Choroid plexus epithelial cell (primary cell): ENCODE measurements at regions not wholly inside any gene's neighbourhood (a gene's known extent, or its start where the extent isn't known, plus 50 kb on each side); places are given as distances from the start of the nearest gene placed in this dataset.
"Not testable (repeated sequence)": the region's sequence is repeated elsewhere in the genome, so short reads cannot be mapped to it uniquely, and the experiment has no call there.

ENCODE experiments used
- DNase-seq: peaks from one replicate; pipeline ENCODE4 v3.0.0-alpha.2; 2010; ENCODE audit warnings: low read depth
- H3K4me3 ChIP-seq: 2 replicates; pipeline ENCODE4 v1.5.1; 2011; ENCODE audit warnings: low read depth, mild to moderate bottlenecking, control low read depth, low read length, moderate library complexity
- CTCF ChIP-seq: conservative IDR thresholded peaks from 2 replicates; pipeline ENCODE4 v1.5.1; 2011; ENCODE audit warnings: low read depth, mild to moderate bottlenecking, control low read depth, inconsistent platforms, low read length, moderate library complexity

- no peak overlapping the region for H3K4me3 ChIP-seq
- no peak for TF ChIP-seq CTCF
- DNase-seq, result no peak
Observed at GRCh38 chr6:139955366-139956155, 581.1 kb upstream of the CITED2 start.

- H3K4me3 ChIP-seq, result no peak overlapping the region
- no peak for TF ChIP-seq CTCF
- no peak for DNase-seq
Observed at GRCh38 chr6:139954463-139955071, 580.1 kb upstream of the CITED2 start.

GRCh38 chr6:139953780-139954179 lies 579.3 kb upstream of the CITED2 start:
- not testable (repeated sequence) for DNase-seq, H3K4me3 ChIP-seq

- no peak for DNase-seq
- H3K4me3 ChIP-seq, result no peak overlapping the region
- TF ChIP-seq CTCF, result no peak
Observed at GRCh38 chr6:139951172-139951571, 576.7 kb upstream of the CITED2 start.

GRCh38 chr6:139944976-139945375 lies 570.5 kb upstream of the CITED2 start:
- no peak for TF ChIP-seq CTCF
- DNase-seq, result no peak

GRCh38 chr6:139944131-139944530 lies 569.7 kb upstream of the CITED2 start:
- no peak for DNase-seq
- H3K4me3 ChIP-seq, result no peak overlapping the region
- no peak for TF ChIP-seq CTCF

More at GRCh38 chr6:139944976-139945375, 570.5 kb upstream of the CITED2 start:
- no peak overlapping the region for H3K4me3 ChIP-seq

- TF ChIP-seq CTCF, result no peak
- no peak overlapping the region for H3K4me3 ChIP-seq
- peak; percentile 85 for DNase-seq
Observed at GRCh38 chr6:139943391-139943790, 568.9 kb upstream of the CITED2 start.
